ENCODE measurements at regions not wholly inside any gene's neighbourhood (a gene's known extent, or its start where the extent isn't known, plus 50 kb on each side); places are given as distances from the start of the nearest gene placed in this dataset.
A peak's percentile ranks its signal among the peaks of the same experiment; 100 is the strongest.

GRCh38 chr10:75294866-75295701 lies 59.3 kb upstream of the COMTD1 start:
- peak; percentile 78 to 89 (median 85) for DNase-seq (ENCODE audit: low read depth in 4 of 4, low spot score in 3 of 4)

- no peak for DNase-seq (ENCODE audit: low read depth in 4 of 4, low spot score in 3 of 4)
Observed at GRCh38 chr10:75294518-75294865, 58.7 kb upstream of the COMTD1 start.

DNA sequence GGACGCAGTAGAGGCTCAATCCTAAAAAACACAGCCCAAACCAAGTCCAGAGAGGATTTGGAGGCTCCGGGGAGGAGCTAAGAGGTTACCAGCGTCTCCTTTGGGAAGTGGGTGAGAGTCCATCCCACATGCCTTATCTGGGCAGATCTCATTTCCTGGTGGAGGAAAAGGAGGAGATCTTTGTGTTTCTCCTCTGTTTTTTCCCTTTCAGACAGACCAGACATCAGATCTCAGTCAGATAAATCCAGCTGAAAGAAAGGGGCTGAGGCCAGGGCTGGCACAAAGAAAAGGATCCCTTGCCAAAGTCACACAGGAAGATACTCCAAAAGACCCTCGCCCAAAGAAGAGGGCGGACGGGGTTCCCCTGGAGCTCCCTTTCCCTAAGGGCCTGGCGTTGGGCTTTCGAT lies 58.3 kb upstream of the COMTD1 start:
- DNase-seq (ENCODE audit: low read depth in 4 of 4, low spot score in 3 of 4): no peak

DNA sequence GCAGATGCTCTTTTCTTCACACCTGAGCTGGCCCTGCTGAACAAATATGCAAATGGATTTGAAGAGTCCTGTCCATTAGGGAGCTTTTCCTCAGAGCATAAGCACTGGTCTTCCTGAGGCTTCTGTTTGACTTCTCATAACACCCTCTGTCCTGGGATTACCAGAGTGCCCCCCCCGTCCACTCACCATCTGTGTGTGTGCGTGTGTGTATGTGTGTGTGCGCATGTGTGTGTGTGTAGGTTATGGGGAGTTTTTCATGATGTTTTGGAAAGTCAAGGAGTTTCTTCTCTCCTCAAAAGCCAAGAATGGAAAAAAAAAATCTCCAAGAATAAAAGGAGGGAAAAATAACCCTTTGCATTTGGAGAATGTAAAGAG lies 57.7 kb upstream of the COMTD1 start:
- no peak for DNase-seq (ENCODE audit: low read depth in 4 of 4, low spot score in 3 of 4)

GRCh38 chr10:75292794-75293445 lies 57.2 kb upstream of the COMTD1 start:
- no peak for DNase-seq (ENCODE audit: low read depth in 4 of 4, low spot score in 3 of 4)

DNA sequence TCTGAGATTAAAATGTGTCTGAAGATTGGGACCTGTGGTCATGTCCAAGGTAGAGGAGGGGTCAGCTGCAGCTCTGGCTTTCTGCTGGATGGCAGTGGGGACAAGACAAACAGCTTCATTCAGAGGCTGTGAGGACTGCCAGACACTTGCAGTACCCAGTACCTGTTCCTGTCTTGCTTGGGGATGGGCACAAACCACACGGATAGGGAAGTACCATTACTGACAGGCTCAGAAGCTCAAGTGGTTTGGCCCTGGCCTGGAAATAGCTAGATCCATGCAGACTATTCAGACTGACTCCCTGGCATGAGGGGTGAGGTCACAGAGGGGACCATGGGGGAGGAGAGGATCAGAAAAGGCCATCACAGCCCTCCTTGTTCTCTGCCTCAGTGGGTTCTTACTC lies 56.0 kb upstream of the COMTD1 start:
- DNase-seq (ENCODE audit: low read depth in 4 of 4, low spot score in 3 of 4): no peak

GRCh38 chr10:75288140-75288711 lies 52.5 kb upstream of the COMTD1 start:
- no peak for DNase-seq (ENCODE audit: low read depth in 4 of 4, low spot score in 3 of 4)

GRCh38 chr10:75287697-75288096 lies 51.9 kb upstream of the COMTD1 start:
- DNase-seq (ENCODE audit: low read depth in 4 of 4, low spot score in 3 of 4): no peak

- DNase-seq (ENCODE audit: low read depth in 4 of 4, low spot score in 3 of 4): no peak
Observed at GRCh38 chr10:75286901-75287300, 51.1 kb upstream of the COMTD1 start.
